GM12874 (cell line): ENCODE measurements at regions not wholly inside any gene's neighbourhood (a gene's known extent, or its start where the extent isn't known, plus 50 kb on each side); places are given as distances from the start of the nearest gene placed in this dataset.

Experiments
- CTCF ChIP-seq: IDR thresholded peaks from 2 replicates; pipeline ENCODE4 v1.5.1; 2011; ENCODE audit warnings: low read depth, mild to moderate bottlenecking, control low read depth, low read length, moderate library complexity; ENCODE audit not compliant: insufficient read depth

GRCh38 chr13:67642657-67643056 lies 412.5 kb upstream of the PCDH9 start:
- no peak for TF ChIP-seq CTCF

- no peak for TF ChIP-seq CTCF
These were observed 405.6 kb upstream of the PCDH9 start for GRCh38 chr13:67635754-67636153.

GRCh38 chr13:67632590-67632989 lies 402.5 kb upstream of the PCDH9 start:
- no peak for TF ChIP-seq CTCF

- TF ChIP-seq CTCF = no peak
These were observed 400.5 kb upstream of the PCDH9 start for GRCh38 chr13:67630640-67631039.

GRCh38 chr13:67623630-67624029 lies 393.5 kb upstream of the PCDH9 start:
- TF ChIP-seq CTCF = no peak

GRCh38 chr13:67620665-67621064 lies 390.5 kb upstream of the PCDH9 start:
- no peak for TF ChIP-seq CTCF

GRCh38 chr13:67619995-67620380 lies 389.9 kb upstream of the PCDH9 start:
- no peak for TF ChIP-seq CTCF
